ENCODE measurements at regions not wholly inside any gene's neighbourhood (a gene's known extent, or its start where the extent isn't known, plus 50 kb on each side); places are given as distances from the start of the nearest gene placed in this dataset.
"Not testable (repeated sequence)": the region's sequence is repeated elsewhere in the genome, so short reads cannot be mapped to it uniquely, and the experiment has no call there.

GRCh38 chr4:26207631-26208030, 113.2 kb upstream of the RBPJ start:
- peaks cover 16% of the 10 kb centered on the region for H3K27me3 Mint-ChIP-seq (ENCODE audit: insufficient read depth, unreplicated experiment)
- no peak overlapping the region for H3K27ac Mint-ChIP-seq (ENCODE audit: unreplicated experiment)
- no peak overlapping the region for H3K4me3 Mint-ChIP-seq (ENCODE audit: unreplicated experiment)
- H3K4me1 ChIP-seq, result no peaks in the 10 kb centered on the region
- H3K9me3 ChIP-seq, result no peaks in the 10 kb centered on the region
- TF ChIP-seq CTCF (IDR thresholded peaks at IDR 0.05; ENCODE audit: insufficient read depth in 1 of 2, low read depth in 1 of 2, low read length in 1 of 2, severe bottlenecking in 1 of 2, unreplicated experiment in 1 of 2), result no peak
- ChIA-PET POLR2A (no interaction called here), CTCF (no interaction called here)
- no peaks in the 10 kb centered on the region for H3K36me3 ChIP-seq (ENCODE audit: control insufficient read depth, insufficient read depth, low read length)
- no TSS peak for BruUV-seq (replicated peaks)
- intact Hi-C loops (cut with micrococcal nuclease; ENCODE audit: unreplicated experiment), result no loop called here
- H3K36me3 Mint-ChIP-seq (ENCODE audit: insufficient read depth, unreplicated experiment), result no peaks in the 10 kb centered on the region
- no peak for DNase-seq
- H3K9me3 Mint-ChIP-seq (ENCODE audit: unreplicated experiment), result no peaks in the 10 kb centered on the region
- no peaks in the 10 kb centered on the region for H3K27me3 ChIP-seq (replicated peaks; ENCODE audit: control insufficient read depth, insufficient read depth, low read length)
- H3K4me3 ChIP-seq (ENCODE audit: low read depth, low read length), result no peak overlapping the region
- no peaks in the 10 kb centered on the region for H3K4me1 Mint-ChIP-seq (ENCODE audit: low read depth, unreplicated experiment)

GRCh38 chr4:26208237-26208994, 112.4 kb upstream of the RBPJ start:
- Mint-ChIP-seq H3K4me3 (ENCODE audit: unreplicated experiment) (no peak overlapping the region), H3K4me1 (ENCODE audit: low read depth, unreplicated experiment) (peaks cover 3% of the 10 kb centered on the region), H3K27me3 (ENCODE audit: insufficient read depth, unreplicated experiment) (peaks cover 15% of the 10 kb centered on the region), H3K36me3 (ENCODE audit: insufficient read depth, unreplicated experiment) (no peaks in the 10 kb centered on the region), H3K9me3 (ENCODE audit: unreplicated experiment) (peaks cover 6% of the 10 kb centered on the region), H3K27ac (ENCODE audit: unreplicated experiment) (no peak overlapping the region)
- POLR2A ChIA-PET, result no interaction called here
- CTCF ChIA-PET, result no interaction called here
- intact Hi-C loops (cut with micrococcal nuclease; ENCODE audit: unreplicated experiment), result no loop called here
- no peak for TF ChIP-seq CTCF (IDR thresholded peaks at IDR 0.05; ENCODE audit: insufficient read depth in 1 of 2, low read depth in 1 of 2, low read length in 1 of 2, severe bottlenecking in 1 of 2, unreplicated experiment in 1 of 2)
- H3K36me3 ChIP-seq (ENCODE audit: control insufficient read depth, insufficient read depth, low read length), result no peaks in the 10 kb centered on the region
- no TSS peak for BruUV-seq (replicated peaks)
- no peak overlapping the region for H3K4me3 ChIP-seq (ENCODE audit: low read depth, low read length)
- H3K4me1 ChIP-seq, result no peaks in the 10 kb centered on the region
- H3K27me3 ChIP-seq (replicated peaks; ENCODE audit: control insufficient read depth, insufficient read depth, low read length), result no peaks in the 10 kb centered on the region
- no peak for DNase-seq
- H3K9me3 ChIP-seq, result no peaks in the 10 kb centered on the region

GRCh38 chr4:26209378-26209777, 111.4 kb upstream of the RBPJ start:
- BruUV-seq (replicated peaks); POLR2A ChIA-PET; intact Hi-C loops (cut with micrococcal nuclease; ENCODE audit: unreplicated experiment): not testable (repeated sequence)

More at GRCh38 chr4:26209378-26209777, 111.4 kb upstream of the RBPJ start:
- CTCF ChIA-PET; H3K9me3 ChIP-seq; DNase-seq; H3K27ac Mint-ChIP-seq (ENCODE audit: unreplicated experiment); H3K4me3 Mint-ChIP-seq (ENCODE audit: unreplicated experiment); H3K4me3 ChIP-seq (ENCODE audit: low read depth, low read length); H3K27me3 ChIP-seq (replicated peaks; ENCODE audit: control insufficient read depth, insufficient read depth, low read length); H3K4me1 ChIP-seq; H3K36me3 ChIP-seq (ENCODE audit: control insufficient read depth, insufficient read depth, low read length); H3K36me3 Mint-ChIP-seq (ENCODE audit: insufficient read depth, unreplicated experiment): not testable (repeated sequence)
- peaks cover 23% of the 10 kb centered on the region for H3K27me3 Mint-ChIP-seq (ENCODE audit: insufficient read depth, unreplicated experiment)
- H3K9me3 Mint-ChIP-seq (ENCODE audit: unreplicated experiment), result peaks cover 15% of the 10 kb centered on the region
- peaks cover 12% of the 10 kb centered on the region for H3K4me1 Mint-ChIP-seq (ENCODE audit: low read depth, unreplicated experiment)
